ENCODE measurements at regions not wholly inside any gene's neighbourhood (a gene's known extent, or its start where the extent isn't known, plus 50 kb on each side); places are given as distances from the start of the nearest gene placed in this dataset.

- no peak for TF ChIP-seq BHLHE40 (IDR thresholded peaks at IDR 0.05; ENCODE audit: low read depth, low read length)
Observed at GRCh38 chr10:10330418-10330817, 687.3 kb upstream of the CELF2 start (continued).

- no peak for FAIRE-seq
- H3K4me3 ChIP-seq = no peak overlapping the region
- H3K4me2 ChIP-seq = no peak overlapping the region
- 1% methylated on average over 2 of the region's 2 CpGs for WGBS (ENCODE audit: missing lambda C conversion rate)
- H3K27ac ChIP-seq = no peak overlapping the region
- no peak for ATAC-seq
- ChIA-PET POLR2A (no interaction called here), CTCF (no interaction called here)
- no peaks in the 10 kb centered on the region for H3K4me1 ChIP-seq
- no peak for DNase-seq (ENCODE audit: low read depth in 1 of 2, low spot score in 1 of 2)
- no peaks in the 10 kb centered on the region for H3K9me3 ChIP-seq
- no peak for TF ChIP-seq EHF (CRISPR knock-in tag; IDR thresholded peaks at IDR 0.05)
- no peak for TF ChIP-seq MAX (IDR thresholded peaks at IDR 0.05)
- TF ChIP-seq ZNF302 (CRISPR knock-in tag; IDR thresholded peaks at IDR 0.05) = no peak
- no peak for TF ChIP-seq KDM1A (IDR thresholded peaks at IDR 0.05; ENCODE audit: low read depth)
Observed at GRCh38 chr10:10332786-10333185, 684.9 kb upstream of the CELF2 start.

GRCh38 chr10:10333622-10334021 is 684.0 kb upstream of the CELF2 start:
- Histone ChIP-seq H3K4me1 (no peaks in the 10 kb centered on the region), H3K4me2 (no peak overlapping the region), H3K4me3 (no peak overlapping the region), H3K9me3 (no peaks in the 10 kb centered on the region), H3K27ac (no peak overlapping the region)
- no peak for ATAC-seq
- no peak for TF ChIP-seq RAD21 (conservative IDR thresholded peaks at IDR 0.05 in 1 of 2, IDR thresholded peaks at IDR 0.05 in 1 of 2)
- no peak for FAIRE-seq
- CTCF ChIA-PET = interaction anchor here (0.8 kb wide), 1 partner anchor 376 kb away, joined by 3 read pairs; no protein-coding TSS in a partner anchor
- no peak for DNase-seq (ENCODE audit: low read depth in 1 of 2, low spot score in 1 of 2)
- POLR2A ChIA-PET = no interaction called here
- WGBS (ENCODE audit: missing lambda C conversion rate) = 15% methylated on average over 4 of the region's 4 CpGs

- H3K4me1 ChIP-seq = no peaks in the 10 kb centered on the region
- no peak overlapping the region for H3K4me2 ChIP-seq
- WGBS (ENCODE audit: missing lambda C conversion rate) = 27% methylated on average over 5 of the region's 5 CpGs
- DNase-seq (ENCODE audit: low read depth in 1 of 2, low spot score in 1 of 2) = no peak
- ChIA-PET POLR2A (no interaction called here), CTCF (no interaction called here)
- H3K4me3 ChIP-seq = no peak overlapping the region
- no peaks in the 10 kb centered on the region for H3K9me3 ChIP-seq
- no peak overlapping the region for H3K27ac ChIP-seq
- FAIRE-seq = no peak
- no peak for ATAC-seq
- TF ChIP-seq CEBPB (IDR thresholded peaks at IDR 0.05) (no peak), CHD2 (IDR thresholded peaks at IDR 0.05; ENCODE audit: low read length, partially characterized antibody) (no peak), MAFK (IDR thresholded peaks at IDR 0.05; ENCODE audit: partially characterized antibody) (no peak), CHD4 (IDR thresholded peaks at IDR 0.05; ENCODE audit: borderline replicate concordance) (no peak), FOSB (CRISPR knock-in tag; IDR thresholded peaks at IDR 0.05) (no peak), TP53 (CRISPR knock-in tag; IDR thresholded peaks at IDR 0.05) (no peak), PHF8 (IDR thresholded peaks at IDR 0.05; ENCODE audit: borderline replicate concordance, low read depth) (no peak), ELK1 (IDR thresholded peaks at IDR 0.05; ENCODE audit: low read depth, low read length) (no peak), USF2 (IDR thresholded peaks at IDR 0.05) (no peak)
Observed at GRCh38 chr10:10338339-10338738, 679.3 kb upstream of the CELF2 start.

GRCh38 chr10:10346390-10347150 is 671.1 kb upstream of the CELF2 start:
- ATAC-seq = no peak
- H3K4me1 ChIP-seq = no peaks in the 10 kb centered on the region
- no peak for FAIRE-seq
- ChIA-PET POLR2A (no interaction called here), CTCF (no interaction called here)
- TF ChIP-seq ATOH8 (CRISPR knock-in tag; IDR thresholded peaks at IDR 0.05; ENCODE audit: low read depth) (no peak), CBX8 (IDR thresholded peaks at IDR 0.05) (no peak), MYC (IDR thresholded peaks at IDR 0.05; ENCODE audit: borderline replicate concordance, low read length) (no peak), POLR2AphosphoS2 (conservative IDR thresholded peaks at IDR 0.05; ENCODE audit: low read length) (no peak), ESRRA (IDR thresholded peaks at IDR 0.05; ENCODE audit: borderline replicate concordance, low read length) (no peak), TP53 (CRISPR knock-in tag; IDR thresholded peaks at IDR 0.05) (no peak), REST (IDR thresholded peaks at IDR 0.05) (no peak), HDAC2 (IDR thresholded peaks at IDR 0.05) (no peak), ZNF302 (CRISPR knock-in tag; IDR thresholded peaks at IDR 0.05) (no peak)
- DNase-seq (ENCODE audit: low read depth in 1 of 2, low spot score in 1 of 2) = no peak
- H3K27ac ChIP-seq = no peak overlapping the region
- H3K4me2 ChIP-seq = no peak overlapping the region
- WGBS (ENCODE audit: missing lambda C conversion rate) = 17% methylated on average over 8 of the region's 8 CpGs
- no peak overlapping the region for H3K4me3 ChIP-seq
- no peaks in the 10 kb centered on the region for H3K9me3 ChIP-seq
